Activated naive CD4-positive, alpha-beta T cell treated with anti-CD3 and anti-CD28 coated beads, Interleukin-2, amount 50 U/mL, for 16 hours (primary cell): ENCODE measurements at regions not wholly inside any gene's neighbourhood (a gene's known extent, or its start where the extent isn't known, plus 50 kb on each side); places are given as distances from the start of the nearest gene placed in this dataset.

Experiments used
- DNase-seq: peaks from one replicate; pipeline ENCODE4 v3.0.0-alpha.2; 2020

DNA sequence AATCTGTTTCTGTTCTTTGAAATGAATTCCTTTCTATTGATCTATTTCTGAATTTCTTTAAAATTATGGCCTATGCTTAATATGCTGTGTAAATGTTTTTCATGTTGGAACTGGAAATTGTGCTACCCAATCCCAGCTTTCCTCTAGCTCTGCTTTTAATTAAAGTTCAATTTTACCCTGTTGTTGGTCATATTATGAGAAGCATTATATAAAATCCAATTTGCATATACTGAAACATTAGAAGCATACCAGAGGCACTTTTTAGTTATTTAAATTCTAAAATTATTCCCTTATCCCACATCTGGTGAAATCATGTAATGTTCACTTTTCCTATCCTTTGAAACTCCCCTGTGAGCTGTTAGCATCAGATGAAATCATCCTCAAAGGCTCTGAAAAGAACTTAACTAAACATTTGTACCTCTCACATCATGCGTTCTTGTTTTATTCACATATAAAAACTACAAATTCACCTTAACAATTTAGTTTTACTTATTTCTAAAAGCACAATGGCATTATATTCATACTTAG is 160.6 kb upstream of the COL21A1 start:
- no peak for DNase-seq

DNA sequence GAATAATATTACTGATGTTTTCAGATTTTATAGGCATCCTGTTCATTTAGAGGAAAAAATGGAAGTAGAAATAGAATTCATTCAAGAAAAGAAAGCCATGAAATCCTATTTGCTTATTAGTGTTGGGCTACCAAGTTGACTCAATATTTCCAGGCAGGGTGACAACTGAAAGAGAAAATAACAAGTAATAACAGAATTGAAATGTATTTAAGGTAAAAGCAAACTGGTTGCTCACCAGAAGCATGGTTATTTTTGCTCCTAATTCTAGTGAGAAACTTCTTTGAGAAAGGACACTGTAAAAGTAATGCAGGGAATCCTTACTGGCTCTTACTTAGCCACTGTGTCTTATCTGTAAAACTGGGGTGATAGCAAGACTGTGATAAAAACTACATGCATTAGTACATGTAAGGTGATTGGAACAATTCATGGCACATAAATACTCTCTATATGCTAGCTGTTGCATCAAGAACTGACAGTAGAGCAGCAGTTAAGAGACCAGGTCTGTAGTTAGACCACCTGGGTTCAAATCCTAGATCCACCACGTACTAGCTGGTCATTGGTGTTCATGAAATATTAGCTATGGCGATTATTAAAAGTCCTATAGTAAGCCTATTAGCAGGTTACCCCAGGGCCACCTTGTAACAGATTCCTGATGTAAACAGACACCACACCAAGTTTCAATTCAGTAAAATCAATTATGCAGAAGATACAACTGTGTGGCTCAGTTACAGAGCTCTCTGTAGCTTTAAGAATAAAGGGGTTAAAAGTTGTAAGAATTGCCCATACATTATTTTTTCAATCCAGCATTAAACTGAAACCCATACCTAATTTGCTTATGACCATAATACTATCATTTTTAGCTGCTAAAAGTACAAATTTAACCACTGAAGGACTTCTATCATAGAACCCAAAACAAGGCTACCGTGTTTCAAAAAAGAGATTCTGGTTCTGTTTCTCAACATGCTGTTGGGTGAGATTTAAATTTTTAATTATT is 159.2 kb upstream of the COL21A1 start:
- no peak for DNase-seq

DNA sequence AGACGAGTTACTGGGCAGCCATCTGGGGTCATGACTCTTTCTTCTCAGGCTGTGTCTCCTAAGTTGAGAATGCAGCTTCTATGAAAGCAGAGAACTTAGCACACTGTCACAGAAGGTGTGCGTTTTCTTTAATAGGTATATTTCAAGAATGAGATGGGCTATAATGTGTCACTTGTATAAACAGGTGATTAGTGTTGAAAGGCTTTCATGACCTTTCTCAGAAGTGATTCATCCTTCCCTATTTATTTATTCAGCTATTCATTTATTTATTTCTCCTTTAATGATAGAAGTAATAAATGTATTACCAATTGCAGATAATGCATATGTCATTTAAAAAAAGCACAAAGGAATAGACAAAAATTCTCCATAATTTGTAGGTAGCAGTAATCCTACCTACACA is 157.2 kb upstream of the COL21A1 start:
- DNase-seq: no peak

DNA sequence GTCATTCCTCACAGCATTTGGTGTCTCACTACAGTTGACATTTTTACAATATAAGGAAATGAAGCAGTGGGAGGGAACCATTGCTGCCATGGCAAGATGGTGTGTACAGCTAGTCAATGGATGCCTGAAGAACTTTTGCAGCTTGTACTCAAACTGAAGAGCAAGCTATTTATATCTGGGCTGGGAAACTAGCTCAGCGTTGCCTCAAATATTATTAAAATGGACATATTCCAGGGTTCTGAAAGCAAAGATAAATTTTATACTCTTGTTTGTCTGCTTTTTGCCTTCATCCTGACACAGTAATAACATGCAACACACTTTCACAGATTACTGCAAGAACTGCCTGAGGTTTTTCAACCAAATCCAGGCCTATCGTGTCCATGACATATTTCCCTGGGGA is 156.4 kb upstream of the COL21A1 start:
- DNase-seq: no peak

DNA sequence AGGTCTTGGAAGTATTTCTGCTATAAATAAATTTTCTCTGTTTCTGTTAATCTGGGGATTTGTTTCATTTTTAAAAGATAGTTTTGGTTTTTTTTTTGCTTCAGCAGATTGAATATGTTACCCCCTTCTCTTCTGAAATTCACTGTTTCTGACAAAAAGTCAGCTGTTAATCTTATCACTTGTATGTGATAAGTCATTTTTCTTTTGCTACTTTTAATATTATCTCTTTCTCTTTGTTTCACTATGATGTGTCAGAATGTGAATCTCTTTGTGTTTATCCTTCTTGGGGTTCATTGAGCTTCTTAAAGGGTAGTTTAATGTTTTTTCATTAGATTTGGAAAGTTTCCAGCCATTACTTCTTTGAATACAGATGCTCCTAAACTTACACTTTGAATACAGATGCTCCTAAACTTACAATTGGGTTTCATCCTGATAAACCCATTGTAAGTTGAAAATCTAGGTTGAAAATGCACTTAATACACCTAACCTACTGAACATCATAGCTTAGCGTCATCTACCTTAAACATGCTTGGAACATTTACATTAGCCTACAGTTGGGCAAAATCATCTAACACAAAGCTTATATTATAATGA is 154.2 kb upstream of the COL21A1 start:
- DNase-seq: no peak

DNA sequence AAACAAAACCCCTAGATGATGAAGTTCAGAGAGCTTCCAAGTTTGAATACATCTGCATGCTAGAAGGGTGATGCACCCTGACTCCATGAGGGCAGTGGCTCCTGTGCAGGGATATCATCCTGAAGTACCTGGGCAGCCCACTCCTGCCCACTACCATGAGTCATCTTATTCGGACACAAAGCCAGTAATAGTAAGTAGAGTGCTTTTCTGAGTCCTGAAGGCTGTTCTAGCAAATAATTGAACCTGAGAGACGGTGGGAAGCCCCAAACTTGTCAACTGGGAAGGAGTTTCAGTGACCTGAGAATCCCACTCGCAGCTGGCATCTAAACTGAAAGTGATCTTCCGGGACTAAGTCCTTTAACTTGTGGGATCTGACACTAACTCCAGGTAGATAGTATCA is 152.9 kb upstream of the COL21A1 start:
- DNase-seq: no peak

DNA sequence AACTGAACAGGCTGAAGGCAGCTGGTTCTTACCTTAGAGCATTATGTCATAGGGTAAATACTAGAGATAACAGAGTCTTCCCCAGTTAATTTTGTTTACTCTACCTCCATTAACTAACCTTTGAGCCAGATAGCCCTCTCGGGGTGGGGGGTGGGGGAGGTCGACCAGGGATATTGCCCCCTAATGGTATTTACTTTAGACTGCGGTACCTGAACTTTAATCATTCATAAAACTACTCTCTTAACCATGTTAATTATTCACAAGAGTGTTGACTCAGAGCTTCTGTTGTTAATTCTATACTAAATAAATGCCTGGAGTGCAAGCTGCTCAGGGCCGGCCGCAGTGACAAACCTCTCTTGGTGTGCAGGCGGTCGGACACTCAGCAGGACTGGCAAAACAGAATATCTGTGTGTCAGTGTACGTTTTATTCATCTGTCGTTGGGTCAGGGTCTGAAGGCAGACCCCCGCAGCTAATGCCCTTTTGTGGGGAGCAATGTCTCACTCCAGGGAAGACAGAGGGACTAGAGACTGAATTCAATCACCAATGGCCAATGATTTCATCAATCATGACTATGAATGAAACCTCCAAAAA is 152.4 kb upstream of the COL21A1 start:
- DNase-seq: no peak

DNA sequence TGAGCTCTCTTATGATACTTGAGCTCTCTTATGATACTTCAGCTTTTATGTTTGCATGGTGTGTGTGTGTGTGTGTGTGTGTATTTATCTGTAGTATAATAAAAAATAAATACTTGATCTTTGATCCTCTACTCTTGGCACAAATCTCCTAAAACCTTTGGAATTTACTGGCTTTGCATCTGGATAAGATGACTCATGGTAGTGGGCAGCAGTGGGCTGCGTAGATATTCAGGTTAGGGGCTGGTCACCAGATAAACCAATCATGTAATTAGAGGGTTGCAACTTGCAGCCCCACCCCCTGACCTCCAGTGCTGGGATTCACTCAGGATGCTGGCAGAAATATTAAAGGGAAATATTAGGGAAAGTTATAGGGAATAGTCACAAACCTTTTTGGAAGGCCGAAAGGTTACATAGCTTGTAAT is 151.9 kb upstream of the COL21A1 start:
- no peak for DNase-seq

DNA sequence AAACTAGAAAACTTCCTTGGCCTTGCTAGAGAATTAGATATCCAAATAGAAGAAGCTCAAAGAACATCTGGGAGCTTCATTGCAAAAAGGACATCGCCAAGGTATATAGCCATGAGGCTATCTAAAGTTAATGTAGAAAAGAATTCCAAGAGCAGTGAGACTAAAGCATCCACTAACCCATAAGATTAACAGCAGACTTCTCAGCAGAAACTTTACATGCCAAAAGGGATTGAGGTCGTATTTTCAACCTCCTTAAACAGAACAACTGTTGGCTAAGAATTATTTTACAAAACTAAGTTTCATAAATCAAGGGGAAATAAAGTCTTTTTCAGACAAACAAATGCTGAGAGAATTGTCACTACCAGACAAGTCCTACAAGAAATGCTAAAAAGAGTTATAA is 149.1 kb upstream of the COL21A1 start:
- DNase-seq: no peak

DNA sequence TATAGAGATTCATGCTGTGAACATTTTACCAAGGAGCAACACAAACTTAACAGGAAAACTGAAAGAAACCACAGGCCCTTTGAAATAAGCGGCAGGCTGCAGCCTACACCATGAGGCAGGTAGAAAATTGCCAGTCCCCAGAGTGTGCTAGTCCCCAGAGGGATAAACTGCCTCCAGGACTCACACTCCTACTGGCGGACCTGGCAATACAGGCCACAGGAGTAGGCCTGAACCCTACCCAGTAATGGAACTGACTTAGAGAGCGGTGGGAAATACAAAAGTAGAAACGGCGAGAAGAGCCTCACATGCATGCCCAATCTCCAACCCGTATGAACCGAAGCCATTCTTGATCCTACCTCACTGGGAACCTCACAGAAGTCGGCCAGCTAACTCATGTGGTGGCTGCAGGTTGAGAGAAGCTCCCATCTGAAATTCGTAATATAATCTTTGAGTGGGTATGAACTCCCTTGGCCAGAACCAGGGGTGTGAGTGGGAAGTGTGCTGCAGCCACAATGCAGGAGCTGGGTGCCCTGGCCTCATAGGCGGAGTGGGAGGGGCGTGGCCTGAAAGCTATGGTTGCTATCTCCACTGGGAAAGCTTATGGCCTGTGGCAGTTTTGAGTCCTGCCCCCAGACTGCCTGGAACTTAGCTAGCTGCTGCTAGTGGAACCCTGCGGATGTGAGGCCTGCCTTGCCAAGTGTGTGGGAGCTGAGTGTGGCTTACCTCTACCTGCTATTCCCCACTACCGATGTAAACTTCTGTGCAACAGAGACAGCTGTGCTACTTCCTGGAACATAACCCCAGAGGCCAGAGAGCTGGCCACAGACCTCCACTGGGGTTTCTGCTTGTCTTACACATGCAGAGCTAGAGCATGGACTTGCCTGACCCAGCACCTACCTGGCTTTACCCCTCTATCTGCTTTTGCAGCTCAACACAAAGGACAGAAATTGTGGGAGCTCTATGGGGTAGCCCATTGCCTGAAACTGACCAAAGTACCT is 146.5 kb upstream of the COL21A1 start:
- DNase-seq: no peak

DNA sequence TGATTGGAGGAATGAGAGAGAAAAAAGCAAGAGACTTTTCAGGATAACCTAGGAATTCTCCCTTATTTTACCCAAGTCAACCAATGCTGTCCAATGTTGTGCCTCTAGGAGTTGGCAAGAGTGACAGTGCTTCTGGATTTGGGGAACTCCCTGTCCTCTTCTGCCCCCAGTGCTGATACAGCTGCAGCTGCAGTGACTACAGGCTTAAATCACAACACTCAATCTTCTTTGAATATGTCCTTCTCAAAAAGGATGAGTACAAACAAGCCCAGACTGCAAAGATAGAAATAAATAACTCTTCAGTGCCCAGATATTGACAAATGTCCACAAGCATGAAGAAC is 141.0 kb upstream of the COL21A1 start:
- DNase-seq: no peak

DNA sequence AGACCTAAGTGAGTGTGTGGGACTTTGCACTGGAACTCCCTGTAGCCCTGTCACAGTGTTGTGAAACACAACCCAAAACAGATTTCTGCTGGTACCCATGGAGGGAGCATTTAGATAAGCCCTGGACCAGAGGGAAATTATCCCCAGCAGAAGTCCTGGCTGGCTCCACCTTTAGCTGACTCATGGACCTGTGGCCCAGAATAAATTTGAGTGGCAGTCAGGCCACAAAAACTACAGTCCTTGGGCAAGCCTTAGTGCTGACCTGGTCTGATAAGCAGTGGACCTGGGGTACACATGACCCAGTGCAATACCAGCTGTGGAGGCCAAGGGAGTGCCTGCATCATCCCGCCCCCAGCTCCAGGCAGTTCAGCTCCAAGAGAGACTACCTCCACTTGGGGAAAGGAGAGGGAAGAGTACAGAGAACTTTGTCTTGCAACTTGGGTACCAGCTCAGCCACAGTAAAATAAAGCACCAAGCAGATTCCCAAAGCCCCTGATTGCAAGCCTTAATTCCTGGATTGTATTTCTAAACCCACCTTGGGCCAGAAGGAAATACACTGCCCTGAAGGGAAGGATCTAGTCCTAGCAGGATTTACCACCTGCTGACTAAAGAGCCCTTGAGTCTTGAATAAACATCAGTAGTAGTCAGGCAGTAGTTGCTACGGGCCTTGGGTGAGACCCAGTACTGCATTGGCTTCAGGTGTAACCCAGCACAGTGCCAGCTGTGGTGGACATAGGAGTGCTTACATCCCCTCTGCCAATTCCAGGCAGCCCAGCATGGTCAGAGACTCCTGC is 140.4 kb upstream of the COL21A1 start:
- no peak for DNase-seq

DNA sequence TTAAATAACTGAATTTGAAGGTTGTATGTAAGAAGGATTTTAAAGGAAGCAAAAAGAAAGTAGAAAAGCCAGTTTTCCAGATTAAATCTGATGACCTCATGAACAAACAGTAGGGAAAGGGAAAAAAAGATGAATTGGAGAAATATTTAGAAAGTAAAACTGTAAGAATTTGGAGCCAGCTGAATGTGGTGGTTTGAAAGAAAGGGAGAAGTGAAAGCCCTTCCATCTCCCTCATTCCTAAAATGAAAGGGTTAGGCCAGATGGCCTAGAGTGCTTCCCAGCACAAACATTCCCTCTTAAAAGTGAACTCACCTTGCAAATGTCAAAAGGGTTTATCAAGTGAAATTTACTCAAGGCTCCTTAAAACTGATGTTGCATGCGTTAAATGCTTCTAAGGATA is 139.3 kb upstream of the COL21A1 start:
- no peak for DNase-seq

DNA sequence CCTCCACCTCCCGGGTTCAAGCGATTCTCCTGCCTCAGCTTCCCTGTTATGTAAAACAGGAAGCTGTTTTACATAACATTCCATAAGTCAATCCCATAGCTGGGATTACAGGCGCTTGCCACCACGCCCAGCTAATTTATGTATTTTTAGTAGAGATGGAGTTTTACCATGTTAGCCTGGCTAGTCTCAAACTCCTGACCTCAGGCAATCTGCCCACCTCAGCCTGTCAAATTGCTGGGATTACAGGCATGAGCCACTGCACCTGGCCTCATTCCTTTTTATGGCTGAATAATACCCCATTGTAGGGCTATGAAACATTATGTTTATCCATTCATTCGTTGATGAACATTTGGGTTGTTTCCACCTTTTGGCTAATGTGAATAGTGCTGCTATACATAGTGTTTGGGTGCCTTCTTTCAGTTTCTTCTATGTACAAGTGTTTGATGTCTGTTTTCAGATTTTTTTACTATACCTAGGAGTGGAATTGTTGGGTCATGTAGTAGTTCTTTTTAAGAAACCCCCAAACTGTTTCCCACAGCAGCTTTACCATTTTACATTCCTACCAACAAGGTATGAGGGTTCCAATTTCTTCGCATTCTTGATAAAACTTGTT is 138.7 kb upstream of the COL21A1 start:
- DNase-seq: no peak

DNA sequence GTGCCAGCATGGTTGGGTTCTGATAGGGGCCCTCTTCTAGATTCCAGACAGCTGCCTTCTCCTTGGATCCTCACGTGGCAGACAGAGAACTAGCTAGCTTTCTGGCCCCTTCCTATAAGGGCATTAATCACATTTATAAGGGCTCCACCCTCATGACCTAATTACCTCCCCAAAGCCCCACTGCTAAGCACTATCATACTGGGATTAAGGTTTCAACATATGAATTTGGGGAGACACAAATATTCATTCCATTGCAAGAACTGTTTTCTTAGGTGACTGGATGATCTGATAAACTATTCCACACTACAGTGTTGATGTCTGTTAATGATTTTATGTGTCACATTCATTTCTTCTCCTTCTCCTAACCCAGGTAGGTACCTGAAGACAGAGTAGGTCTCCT is 135.8 kb upstream of the COL21A1 start:
- DNase-seq: no peak

DNA sequence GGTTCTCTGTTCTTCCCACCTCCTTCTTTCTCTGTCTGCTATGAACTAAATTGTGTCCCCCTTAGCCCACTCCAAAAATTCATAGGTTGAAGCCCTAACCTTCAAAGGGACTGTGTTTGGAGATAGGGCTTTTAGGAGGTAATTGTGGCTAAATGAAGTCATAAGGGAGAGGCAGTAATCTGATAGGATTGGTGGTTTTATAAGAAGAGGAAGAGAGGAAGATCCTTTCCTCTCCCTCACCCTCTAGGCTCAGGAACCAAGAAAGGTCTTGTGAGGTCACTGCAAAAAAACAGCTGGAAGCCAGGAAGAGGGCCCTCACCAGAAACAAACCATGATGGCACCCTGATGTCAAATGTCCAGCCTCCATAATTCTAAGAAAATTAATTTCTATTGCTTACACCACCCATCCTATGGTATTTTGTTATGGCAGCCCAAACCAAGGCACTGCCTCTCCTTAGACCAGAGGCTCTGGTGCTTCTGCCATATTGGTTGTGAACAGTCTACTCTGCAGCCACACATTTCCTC is 135.1 kb upstream of the COL21A1 start:
- no peak for DNase-seq

DNA sequence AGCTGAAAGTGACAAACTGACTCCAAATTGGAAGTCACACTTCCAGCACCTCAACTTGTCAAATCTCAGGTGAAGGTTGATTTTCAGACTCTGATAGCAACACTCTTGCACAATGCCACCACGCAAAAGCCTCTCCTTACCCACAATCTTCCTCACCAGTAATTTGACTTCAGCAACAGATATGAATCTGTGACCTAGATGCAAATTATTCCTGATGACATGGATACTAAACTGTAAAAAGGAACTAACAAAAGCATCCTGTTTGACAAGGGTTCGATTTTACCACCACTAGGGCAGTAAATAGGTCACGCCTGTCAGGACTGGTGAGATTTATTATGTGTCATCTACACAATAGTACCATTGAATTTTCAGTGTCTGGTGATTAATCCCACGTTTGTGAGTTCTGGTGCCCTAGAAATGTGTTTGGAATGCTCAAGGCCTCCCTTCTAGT is 134.4 kb upstream of the COL21A1 start:
- DNase-seq: no peak

DNA sequence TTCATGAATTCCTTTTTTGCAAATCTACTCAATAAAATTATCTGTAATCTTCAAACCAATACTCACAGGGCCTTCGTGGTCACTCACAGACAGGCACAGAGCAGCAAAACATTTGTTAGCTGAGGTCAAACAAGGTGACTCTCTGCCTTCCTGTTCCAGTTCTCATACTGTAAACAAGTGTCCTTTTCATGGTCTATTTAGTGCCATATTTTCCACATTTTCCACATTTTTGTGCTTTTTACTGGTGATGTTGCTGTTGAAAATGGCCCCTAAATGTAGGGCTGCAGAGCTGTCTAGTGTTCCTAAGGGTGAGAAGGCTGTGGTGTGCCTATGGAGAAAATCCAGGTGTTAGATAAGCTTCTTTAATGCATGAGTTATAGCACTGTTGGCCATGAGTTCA is 133.1 kb upstream of the COL21A1 start:
- DNase-seq: no peak

DNA sequence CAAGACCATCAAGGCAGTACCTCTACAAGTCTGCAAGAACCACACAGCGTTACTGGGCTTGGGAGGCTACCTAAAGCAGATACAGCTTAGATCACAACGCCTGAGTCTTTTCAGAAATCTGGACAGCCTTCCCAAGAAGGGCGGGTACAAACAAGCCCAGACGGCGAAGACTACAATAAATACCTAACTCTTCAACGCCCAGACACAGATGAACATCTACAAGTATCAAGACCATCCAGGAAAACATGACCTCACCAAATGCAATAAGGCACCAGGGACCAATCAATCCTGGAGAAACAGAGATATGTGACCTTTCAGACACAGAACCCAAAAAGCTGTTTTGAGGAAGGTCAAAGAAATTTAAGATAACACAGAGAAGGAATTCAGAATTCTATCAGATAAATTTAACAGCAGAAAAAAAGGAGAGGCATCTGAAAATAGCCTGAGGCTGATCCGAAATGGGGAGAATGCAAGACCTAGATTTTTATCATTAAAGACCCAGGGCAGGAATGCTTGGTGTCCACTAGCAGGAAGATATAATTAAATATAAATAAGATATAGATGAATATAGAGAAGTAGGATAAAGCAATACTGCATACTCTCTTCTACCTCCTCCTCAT is 131.7 kb upstream of the COL21A1 start:
- no peak for DNase-seq

DNA sequence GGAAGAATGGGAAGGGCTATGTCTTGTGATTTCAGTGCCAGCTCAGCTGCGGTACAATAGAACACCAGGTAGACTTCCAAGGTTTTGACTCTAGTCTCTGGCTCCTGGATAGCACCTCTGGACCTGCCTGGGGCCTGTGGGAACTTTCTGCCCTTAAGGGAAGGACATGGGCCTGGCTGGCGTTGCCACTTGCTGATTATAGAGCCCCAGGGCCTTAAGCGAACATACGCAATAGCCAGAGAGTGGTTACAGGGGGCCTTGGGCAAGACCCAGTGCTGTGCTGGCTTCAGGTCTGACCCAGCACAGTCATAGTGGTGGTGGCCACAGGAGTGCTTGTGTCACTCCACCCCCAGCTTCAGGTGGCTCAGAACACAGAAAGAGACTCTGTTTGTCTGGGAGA is 131.1 kb upstream of the COL21A1 start:
- no peak for DNase-seq

DNA sequence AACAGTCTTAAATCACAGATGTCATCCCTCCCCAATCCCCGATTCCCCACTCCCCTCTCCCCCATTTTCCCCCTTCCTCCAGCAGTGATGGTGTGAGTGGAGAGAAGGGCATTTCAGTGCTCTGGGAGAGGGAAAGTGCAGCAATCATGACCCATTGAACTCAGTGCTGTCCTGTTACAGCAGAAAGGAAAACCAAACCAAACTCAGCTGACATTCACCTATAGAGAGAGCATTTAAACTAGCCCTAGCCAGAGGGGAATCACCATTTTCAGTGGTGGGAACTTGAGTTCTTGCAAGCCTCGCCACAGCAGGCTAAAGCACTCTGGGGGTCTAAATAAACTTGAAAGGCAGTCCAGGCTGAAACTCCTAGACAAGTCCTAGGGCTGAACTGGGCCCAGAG is 129.9 kb upstream of the COL21A1 start:
- DNase-seq: no peak
